Activated naive CD8-positive, alpha-beta T cell treated with anti-CD3 and anti-CD28 coated beads, Interleukin-2, amount 50 U/mL, for 16 hours (primary cell): ENCODE measurements at regions not wholly inside any gene's neighbourhood (a gene's known extent, or its start where the extent isn't known, plus 50 kb on each side); places are given as distances from the start of the nearest gene placed in this dataset.

Experiments
- DNase-seq: peaks from one replicate; pipeline ENCODE4 v3.0.0-alpha.2; 2020; ENCODE audit warnings: low read depth, low spot score

- no peak for DNase-seq
Observed at GRCh38 chr10:129035052-129035827, 431.8 kb upstream of the MGMT start.

- DNase-seq: no peak
Observed at GRCh38 chr10:129038522-129038921, 428.5 kb upstream of the MGMT start.

- no peak for DNase-seq
Observed at GRCh38 chr10:129039406-129040370, 427.4 kb upstream of the MGMT start.

DNA sequence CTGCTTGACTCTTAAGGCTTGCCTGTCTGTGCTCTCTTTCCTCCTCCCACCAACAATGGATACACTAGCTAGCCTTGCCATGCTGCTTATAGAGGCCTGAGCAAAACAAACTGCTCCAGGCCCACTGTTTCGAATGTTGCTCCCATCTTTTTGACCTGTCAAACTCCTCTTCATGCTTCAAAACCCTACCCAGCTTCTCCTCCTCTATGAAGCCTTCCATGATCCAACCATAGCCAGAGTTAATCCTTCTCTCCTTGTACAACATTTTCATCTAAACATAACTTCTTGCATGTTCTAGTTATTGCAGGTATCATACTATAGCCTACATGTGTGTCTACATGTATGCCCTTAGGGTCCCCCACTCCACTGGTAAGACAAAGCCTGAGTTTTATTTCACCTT, 426.7 kb upstream of the MGMT start:
- DNase-seq: no peak

DNA sequence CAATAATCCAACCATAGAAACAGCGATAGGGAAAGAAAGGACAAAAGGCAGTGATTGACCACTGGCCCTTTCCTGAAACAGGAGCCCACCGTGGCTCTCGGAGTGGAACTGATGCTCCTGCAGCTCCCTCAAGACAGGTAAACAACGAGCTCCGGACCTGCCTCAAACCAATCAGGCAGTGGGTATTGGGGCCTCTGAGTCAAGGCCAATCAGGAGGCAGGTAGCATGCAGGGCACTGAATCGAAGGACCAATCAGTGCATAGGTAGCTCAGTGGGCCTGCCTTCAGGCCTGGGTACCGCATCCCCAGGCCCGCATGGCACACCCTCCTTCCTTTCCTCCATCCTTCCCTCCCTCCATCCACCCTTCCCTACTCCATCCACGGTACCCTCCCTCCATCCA, 425.1 kb upstream of the MGMT start:
- no peak for DNase-seq

- DNase-seq: no peak
Observed at GRCh38 chr10:129042776-129043595, 424.1 kb upstream of the MGMT start.

- DNase-seq: no peak
Observed at GRCh38 chr10:129043691-129044090, 423.4 kb upstream of the MGMT start.

- no peak for DNase-seq
Observed at GRCh38 chr10:129045599-129045998, 421.4 kb upstream of the MGMT start.

DNA sequence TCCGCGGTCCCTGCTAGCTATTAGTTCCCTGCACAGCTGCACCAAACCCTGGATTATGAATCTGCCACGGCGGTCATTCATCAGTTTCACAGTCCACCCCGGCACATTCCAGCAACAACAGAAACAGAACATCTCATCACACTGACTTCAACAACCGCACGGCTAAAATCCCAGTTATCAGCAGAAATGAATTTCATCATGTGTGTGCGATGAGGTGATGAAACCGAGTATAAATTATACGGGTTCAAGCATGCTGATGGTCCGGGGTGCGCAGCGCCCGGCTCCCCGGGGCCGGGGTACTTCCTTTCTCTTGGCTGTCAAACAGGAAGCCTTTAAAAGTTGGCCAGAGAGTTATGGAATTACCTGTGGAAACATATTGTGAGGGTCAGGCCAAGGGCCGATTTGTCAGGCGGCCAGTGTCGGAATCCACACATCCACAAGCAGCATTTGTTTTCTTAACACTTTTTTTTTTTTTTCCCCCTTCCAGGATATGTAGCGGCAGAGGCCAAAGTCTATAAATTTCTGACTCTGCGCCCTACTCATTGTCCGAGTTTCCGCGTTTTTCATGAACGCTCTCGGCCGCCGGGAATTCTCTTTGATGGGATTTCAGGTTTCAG, 420.9 kb upstream of the MGMT start:
- DNase-seq: no peak

GRCh38 chr10:129046962-129047361, 420.1 kb upstream of the MGMT start:
- no peak for DNase-seq

DNA sequence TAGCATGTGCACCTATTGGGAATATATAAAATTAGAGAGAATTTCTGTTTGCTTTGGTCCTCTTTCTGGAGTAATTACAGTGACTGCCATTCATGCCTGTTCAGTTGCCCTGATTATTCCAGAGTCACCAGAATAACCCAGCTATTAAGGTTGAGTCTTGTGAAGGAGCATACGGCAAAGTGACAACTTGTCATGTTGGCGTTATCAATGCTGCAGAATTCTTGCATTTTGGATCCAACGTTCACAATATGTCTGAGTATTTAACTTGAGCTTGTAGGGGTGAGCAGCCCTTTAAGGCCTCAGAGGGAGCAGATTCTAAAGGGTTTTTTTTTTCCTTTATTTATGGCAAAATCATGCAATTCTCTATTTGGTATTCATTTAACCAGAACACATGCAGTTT, 419.4 kb upstream of the MGMT start:
- DNase-seq: no peak

GRCh38 chr10:129048513-129048912, 418.5 kb upstream of the MGMT start:
- no peak for DNase-seq

DNA sequence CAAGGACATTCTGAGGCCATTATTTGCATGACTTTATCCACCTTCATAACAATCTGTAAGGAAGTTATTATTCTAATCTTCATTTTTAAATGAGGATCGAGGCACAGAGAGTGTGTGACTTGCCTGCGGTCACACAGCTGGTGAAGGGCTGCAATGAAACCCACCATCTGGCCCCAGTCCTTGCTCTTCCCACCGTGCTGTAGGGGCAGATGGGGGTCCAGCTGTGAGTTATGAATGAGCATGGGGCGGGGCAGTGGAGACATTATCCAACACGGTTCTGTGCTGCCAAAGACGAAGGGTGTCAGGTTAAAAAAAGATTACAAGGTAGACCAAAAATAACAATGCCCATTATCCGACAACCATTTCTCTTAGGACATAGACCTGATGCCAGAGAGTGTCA, 417.5 kb upstream of the MGMT start:
- DNase-seq: no peak

GRCh38 chr10:129055225-129055624, 411.8 kb upstream of the MGMT start:
- no peak for DNase-seq

DNA sequence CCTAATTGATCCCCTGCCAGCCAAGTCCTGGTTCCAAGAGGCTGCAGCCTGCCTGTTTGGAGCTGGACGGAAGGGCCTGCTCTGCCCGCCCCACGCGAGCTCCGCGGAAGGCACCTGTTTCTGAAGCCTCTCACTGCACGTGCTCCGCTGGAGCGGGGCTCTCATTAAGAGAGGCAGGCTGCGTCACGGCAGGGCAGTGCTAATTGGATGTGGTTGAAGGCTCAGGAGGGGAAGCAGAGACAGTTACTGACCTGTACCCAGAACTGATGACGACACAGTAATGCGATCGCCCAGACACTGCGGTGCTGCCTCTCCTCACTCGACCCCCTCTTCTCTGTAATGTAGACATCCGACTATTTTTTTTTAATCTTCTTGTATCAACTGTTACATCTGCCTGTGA, 411.1 kb upstream of the MGMT start:
- DNase-seq: no peak

DNA sequence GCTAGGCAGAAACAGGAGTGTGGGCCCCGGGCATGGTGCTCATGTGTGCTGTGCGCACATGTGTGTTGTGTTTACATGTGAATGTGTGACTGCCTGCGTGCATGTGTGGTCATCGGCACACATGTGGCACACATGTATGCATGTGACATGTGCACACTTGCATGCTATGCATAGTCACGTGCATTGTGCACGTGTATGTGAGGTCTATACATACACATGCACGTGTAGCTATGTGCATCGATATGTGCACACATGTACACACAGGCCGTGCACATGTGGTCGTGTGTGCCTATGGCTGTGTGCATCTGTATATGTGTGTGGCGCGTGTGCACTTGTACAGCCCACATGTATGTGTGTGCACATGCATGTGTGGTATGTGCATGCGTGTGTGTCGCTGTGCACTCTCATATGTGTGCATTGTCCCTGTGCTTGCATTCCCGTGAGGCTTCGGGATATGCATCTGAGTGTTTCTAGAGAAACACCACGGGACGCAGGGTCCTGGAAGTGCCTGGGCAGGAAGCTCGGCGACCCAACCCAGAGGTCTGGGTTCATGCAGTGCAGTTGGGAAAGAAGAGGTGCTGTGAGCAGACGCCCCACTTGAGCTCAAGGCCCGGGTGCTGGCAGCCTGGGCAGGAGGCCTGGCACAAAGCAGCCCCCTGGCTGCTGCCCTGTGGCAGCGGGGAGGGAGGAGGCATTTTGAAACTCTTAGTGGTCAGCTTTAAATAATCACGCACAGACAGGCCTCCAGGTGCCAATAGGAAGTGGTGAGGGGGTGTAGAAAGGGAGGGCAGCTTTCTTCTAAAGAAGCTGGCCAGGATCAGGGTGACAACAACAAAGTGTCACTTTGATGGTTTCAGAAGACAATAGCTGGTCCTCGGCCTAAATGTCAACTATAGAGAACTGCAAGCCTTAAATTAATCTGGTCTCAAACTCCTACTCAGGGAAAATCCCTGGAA, 410.0 kb upstream of the MGMT start:
- no peak for DNase-seq

- no peak for DNase-seq
Observed at GRCh38 chr10:129057856-129058663, 409.0 kb upstream of the MGMT start.

DNA sequence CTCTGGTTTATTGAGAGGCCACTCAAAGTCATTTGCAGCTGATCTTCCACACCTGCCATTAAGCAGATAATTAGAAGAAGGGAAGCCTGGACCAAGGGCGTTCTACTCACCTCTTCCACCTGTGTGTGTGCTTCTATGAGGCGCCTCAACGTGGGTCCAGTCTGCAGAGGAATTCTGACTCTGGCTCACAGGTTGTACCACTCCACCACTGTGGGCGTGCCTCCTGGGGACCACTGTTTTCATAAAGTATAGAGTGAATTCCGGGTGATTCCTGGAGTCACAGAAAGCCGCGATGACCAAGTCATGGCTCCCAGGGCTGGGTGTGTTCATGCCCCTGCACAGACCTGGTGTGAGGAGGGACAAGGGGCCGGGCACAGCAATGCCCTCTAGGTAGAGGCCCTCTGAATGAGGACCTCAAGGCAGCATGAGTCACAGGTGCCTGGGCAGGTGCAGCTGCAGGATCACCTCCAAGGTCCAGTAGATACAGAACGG, 408.3 kb upstream of the MGMT start:
- no peak for DNase-seq

DNA sequence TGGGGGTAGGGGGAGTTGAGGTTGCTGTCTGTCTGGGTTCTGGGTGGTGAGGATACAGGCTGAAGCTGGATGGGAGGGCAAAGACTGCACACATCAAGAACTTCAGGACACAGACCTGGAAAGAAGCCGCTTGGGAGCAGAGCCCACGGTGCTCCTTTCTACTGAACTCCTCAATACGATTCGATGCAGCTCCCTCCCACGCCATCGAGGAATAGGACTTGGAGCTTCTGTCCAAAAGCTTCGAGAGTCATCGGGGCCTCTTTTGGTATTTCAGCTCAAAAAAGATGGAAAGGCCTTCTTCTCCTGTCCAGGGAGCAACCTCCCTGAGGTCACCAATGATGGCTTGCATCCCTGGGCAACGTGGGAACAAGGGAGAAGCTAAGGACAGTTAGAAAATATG, 407.1 kb upstream of the MGMT start:
- no peak for DNase-seq
